Activated CD8-positive, alpha-beta memory T cell treated with anti-CD3 and anti-CD28 coated beads for 36 hours (primary cell): ENCODE measurements at regions not wholly inside any gene's neighbourhood (a gene's known extent, or its start where the extent isn't known, plus 50 kb on each side); places are given as distances from the start of the nearest gene placed in this dataset.

Experiments
- CTCF ChIA-PET: fragments of 350-600 bp; sonication (Branson Sonifier 250); formaldehyde crosslinking; loops from one replicate; lab custom pipeline; 2021; ENCODE audit warnings: antibody characterized with exemption; lab: Charles Lee
- POLR2A ChIA-PET: fragments of 350-600 bp; sonication (Branson Sonifier 250); formaldehyde crosslinking; loops from one replicate; lab custom pipeline; 2021; ENCODE audit warnings: antibody characterized with exemption; lab: Charles Lee

- ChIA-PET CTCF (no interaction called here), POLR2A (no interaction called here)
Observed at GRCh38 chr6:90947184-90948064, 360.6 kb upstream of the MAP3K7 start.

GRCh38 chr6:90941885-90942284 is 355.0 kb upstream of the MAP3K7 start:
- CTCF ChIA-PET: interaction anchor here (0.6 to 1.1 kb wide), 2 partner anchors 13 to 146 kb away, joined by 3 read pairs; no protein-coding TSS in a partner anchor
- POLR2A ChIA-PET: no interaction called here

- ChIA-PET POLR2A (no interaction called here), CTCF (interaction anchor here (1.0 kb wide), 1 partner anchor 59 kb away, joined by 3 read pairs; no protein-coding TSS in a partner anchor)
Observed at GRCh38 chr6:90940812-90941481, 354.1 kb upstream of the MAP3K7 start.

DNA sequence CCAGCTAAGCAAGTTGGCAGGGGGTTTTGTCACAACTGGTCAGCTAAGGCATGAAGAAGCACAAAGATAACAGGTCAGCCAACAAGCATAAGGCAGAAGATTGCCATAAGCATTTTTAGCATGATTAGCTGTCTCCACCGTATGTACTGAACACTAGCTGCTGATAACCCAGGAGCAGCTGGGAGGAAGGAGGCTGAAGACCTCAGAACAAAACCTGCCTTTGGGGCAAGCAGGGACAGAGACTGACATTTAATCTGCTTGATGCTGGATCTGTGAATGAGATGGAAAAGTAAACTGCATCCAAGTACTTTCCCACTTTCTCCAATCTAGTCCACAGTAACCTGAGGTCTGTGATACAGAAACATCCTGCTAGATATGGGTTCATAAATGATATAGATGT is 353.0 kb upstream of the MAP3K7 start:
- ChIA-PET CTCF (interaction anchor here (1.0 kb wide), 1 partner anchor 60 kb away, joined by 3 read pairs; no protein-coding TSS in a partner anchor), POLR2A (no interaction called here)

- POLR2A ChIA-PET: no interaction called here
- CTCF ChIA-PET: no interaction called here
Observed at GRCh38 chr6:90938122-90938521, 351.2 kb upstream of the MAP3K7 start.

- ChIA-PET POLR2A (no interaction called here), CTCF (no interaction called here)
Observed at GRCh38 chr6:90936286-90936685, 349.4 kb upstream of the MAP3K7 start.

GRCh38 chr6:90934966-90935365 is 348.1 kb upstream of the MAP3K7 start:
- ChIA-PET POLR2A (no interaction called here), CTCF (no interaction called here)

- ChIA-PET CTCF (no interaction called here), POLR2A (no interaction called here)
Observed at GRCh38 chr6:90934081-90934480, 347.2 kb upstream of the MAP3K7 start.

GRCh38 chr6:90932351-90932750 is 345.5 kb upstream of the MAP3K7 start:
- CTCF ChIA-PET: no interaction called here
- POLR2A ChIA-PET: no interaction called here

DNA sequence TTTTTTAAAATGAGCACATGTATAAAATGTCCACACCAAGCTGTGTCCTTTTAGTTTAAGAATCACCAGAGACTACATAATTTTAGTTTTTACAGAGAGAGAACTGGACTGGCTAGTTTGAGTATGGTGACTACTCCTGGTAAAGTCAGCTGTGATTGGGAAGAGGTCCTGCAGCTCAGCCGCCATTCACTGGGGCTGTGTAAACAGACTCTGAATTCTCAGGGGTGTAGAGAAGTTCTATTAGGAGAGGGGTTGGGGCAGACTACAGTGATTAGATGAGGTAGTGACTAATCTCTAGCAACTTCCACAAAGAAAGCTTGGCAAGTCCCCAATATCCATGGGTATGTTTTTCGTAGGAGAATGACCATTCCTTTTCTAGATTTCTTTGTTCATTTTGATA is 341.2 kb upstream of the MAP3K7 start:
- CTCF ChIA-PET: interaction anchor here (1.3 kb wide), 1 partner anchor 14 kb away, joined by 3 read pairs; no protein-coding TSS in a partner anchor
- POLR2A ChIA-PET: no interaction called here

DNA sequence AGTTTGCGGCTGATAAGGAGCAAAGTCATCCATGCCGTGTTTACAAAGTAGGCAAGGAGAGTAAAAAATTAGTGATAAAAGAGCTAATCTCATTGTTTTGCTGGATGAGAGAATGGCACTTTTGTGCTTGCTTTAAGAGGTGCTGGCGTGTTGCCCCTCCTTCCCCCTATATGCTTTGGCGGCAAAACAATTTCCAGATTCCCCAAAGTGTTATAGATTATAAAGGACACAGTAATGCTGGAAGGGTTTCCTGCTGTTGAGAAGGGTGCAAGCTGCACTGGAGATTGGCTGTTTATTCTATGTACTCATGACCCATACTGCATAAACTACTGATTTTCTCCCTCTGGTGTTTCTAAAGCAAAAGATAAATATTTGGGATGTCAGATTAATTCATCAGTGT is 338.9 kb upstream of the MAP3K7 start:
- POLR2A ChIA-PET: no interaction called here
- CTCF ChIA-PET: no interaction called here

DNA sequence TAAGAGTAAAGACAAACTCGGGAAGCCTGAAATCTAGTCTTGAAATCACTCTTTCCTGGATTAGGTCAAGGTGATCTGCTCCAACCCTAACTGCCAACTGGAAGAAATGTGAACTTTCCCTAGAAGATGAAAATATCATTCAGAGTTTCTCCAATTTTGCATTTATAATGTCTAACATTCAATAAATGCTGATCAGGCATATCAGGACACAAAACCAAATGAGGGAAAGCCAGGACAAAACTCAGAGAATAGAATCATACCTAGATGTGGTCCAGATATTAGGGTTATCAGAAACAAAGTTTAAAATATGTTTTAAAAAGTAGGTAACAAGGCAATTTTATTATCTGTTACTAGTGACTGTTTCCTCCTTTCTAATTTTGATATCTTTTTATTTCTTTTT is 335.5 kb upstream of the MAP3K7 start:
- ChIA-PET CTCF (no interaction called here), POLR2A (no interaction called here)

- POLR2A ChIA-PET: no interaction called here
- CTCF ChIA-PET: no interaction called here
Observed at GRCh38 chr6:90918361-90918760, 331.5 kb upstream of the MAP3K7 start.

GRCh38 chr6:90917376-90917775 is 330.5 kb upstream of the MAP3K7 start:
- ChIA-PET POLR2A (no interaction called here), CTCF (no interaction called here)

DNA sequence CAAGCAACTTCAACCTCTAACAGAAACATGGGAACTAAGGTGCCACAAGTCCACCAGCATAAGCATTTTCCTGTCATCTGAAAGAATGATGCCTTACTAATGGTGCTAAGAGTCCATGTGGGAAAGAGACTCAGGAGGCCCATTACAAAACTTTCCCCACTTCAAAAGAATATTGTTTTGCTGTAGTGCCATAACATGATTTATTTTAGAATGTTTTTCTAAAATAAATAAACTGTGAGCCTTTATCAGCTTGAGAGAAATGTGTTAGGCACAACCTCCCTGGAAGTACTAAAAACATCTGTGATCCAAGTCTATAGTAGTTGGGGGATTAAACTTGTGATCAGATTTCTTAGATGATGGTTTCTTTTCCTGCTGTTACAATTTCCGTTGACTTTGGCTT is 330.1 kb upstream of the MAP3K7 start:
- ChIA-PET POLR2A (no interaction called here), CTCF (no interaction called here)

DNA sequence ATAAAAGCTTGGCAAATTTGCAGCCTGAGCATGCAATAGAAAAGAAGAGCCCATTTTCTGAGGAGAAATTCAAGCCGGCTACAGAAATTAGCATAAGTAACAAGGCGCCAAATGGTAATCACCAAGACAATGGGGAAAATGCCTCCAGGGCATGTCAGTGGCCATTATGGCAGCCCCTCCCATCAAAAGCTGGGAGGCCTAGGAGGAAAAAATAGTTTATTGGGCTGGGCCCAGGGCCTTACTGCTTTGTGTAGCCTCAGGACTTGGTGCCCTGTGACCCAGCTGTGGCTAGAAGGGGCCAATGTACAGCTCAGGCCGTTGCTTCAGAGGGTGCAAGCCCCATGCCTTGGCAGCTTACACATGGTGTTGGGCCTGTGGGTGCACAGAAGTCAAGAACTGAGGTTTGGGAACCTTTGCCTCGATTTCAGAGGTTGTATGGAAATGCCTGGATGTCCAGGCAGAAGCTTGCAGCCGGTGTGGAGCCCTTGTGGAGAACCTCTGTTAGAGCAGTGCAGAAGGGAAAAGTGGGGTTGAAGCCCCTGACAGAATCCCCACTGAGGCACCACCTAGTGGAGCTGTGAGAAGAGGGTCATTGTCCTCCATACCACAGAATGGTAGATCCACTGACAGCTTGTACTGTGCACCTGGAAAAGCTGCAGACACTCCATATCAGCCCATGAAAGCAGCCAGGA is 328.5 kb upstream of the MAP3K7 start:
- CTCF ChIA-PET: no interaction called here
- POLR2A ChIA-PET: no interaction called here

- ChIA-PET CTCF (no interaction called here), POLR2A (no interaction called here)
Observed at GRCh38 chr6:90914312-90914711, 327.4 kb upstream of the MAP3K7 start.

- CTCF ChIA-PET: no interaction called here
- POLR2A ChIA-PET: no interaction called here
Observed at GRCh38 chr6:90913266-90913960, 326.5 kb upstream of the MAP3K7 start.

DNA sequence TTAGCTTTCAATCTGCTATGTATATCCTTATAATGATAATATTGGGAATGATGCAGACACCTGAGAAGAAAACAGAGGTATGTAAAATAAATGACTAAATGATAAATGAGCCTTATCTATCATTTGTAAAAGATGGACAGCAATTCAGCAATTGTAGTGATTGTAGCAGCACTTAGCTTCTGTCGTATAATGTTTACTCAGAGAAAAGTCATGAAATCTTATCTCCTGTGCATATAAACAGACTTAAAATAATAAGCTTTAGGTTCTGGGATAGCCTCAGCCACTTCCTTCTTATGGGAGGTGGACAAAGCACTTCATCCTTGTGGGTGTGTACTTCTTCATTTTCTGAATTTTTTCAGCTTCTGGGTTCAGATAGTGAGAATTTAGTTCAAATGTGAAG is 324.8 kb upstream of the MAP3K7 start:
- CTCF ChIA-PET: no interaction called here
- POLR2A ChIA-PET: no interaction called here

- CTCF ChIA-PET: no interaction called here
Observed at GRCh38 chr6:90910893-90911292, 324.0 kb upstream of the MAP3K7 start.

More at GRCh38 chr6:90910893-90911292, 324.0 kb upstream of the MAP3K7 start:
- POLR2A ChIA-PET: no interaction called here
